Astrocyte (in vitro differentiated cells and primary cell): ENCODE measurements at regions not wholly inside any gene's neighbourhood (a gene's known extent, or its start where the extent isn't known, plus 50 kb on each side); places are given as distances from the start of the nearest gene placed in this dataset.

Source experiments
- CTCF ChIP-seq: IDR thresholded peaks from 2 replicates; pipeline ENCODE4 v1.5.1; 2011; ENCODE audit warnings: low read depth, mild to moderate bottlenecking, inconsistent platforms, low read length, moderate library complexity; ENCODE audit not compliant: insufficient read depth
- EZH2 ChIP-seq: IDR thresholded peaks from 2 replicates; pipeline ENCODE4 v1.6.1; 2012; ENCODE audit warnings: mild to moderate bottlenecking, low read length, inconsistent platforms; ENCODE audit not compliant: insufficient read depth

GRCh38 chr10:113434315-113434714 is 118.5 kb upstream of the HABP2 start:
- TF ChIP-seq CTCF (no peak), EZH2 (no peak)
